Vagina (tissue), 2 donors: ENCODE measurements at regions not wholly inside any gene's neighbourhood (a gene's known extent, or its start where the extent isn't known, plus 50 kb on each side); places are given as distances from the start of the nearest gene placed in this dataset.
"Not testable (repeated sequence)": the region's sequence is repeated elsewhere in the genome, so short reads cannot be mapped to it uniquely, and the experiment has no call there.

ENCODE experiments used
- DNase-seq, 2 donors: peaks; one replicate each; pipeline ENCODE4 v3.0.0-alpha.2; 2017; ENCODE audit errors: extremely low spot score in 2 of 2
- H3K27ac ChIP-seq: fragments of 200-600 bp; sonication (generic); one replicate; pipeline ENCODE4 v1.5.1; 2019
- H3K27me3 ChIP-seq: fragments of 200-600 bp; sonication (generic); one replicate; pipeline ENCODE4 v1.5.1; 2019
- H3K36me3 ChIP-seq, 2 donors: fragments of 200-600 bp; sonication (generic); one replicate each; pipeline ENCODE4 v1.5.1; 2017 to 2019
- H3K4me1 ChIP-seq: fragments of 200-600 bp; sonication (generic); one replicate; pipeline ENCODE4 v1.5.1; 2019
- H3K4me3 ChIP-seq, 2 donors: fragments of 200-600 bp; sonication (generic); 1 replicate in 1 of 2; 2 replicates in 1 of 2; pipeline ENCODE4 v1.5.1; 2016 to 2019
- H3K9me3 ChIP-seq: fragments of 200-600 bp; sonication (generic); one replicate; pipeline ENCODE4 v1.5.1; 2019
- POLR2A ChIP-seq, 2 donors: fragments of 450-650 bp; IDR thresholded peaks; one replicate each; pipeline ENCODE4 v1.6.1; 2017; ENCODE audit warnings: antibody characterized with exemption in 2 of 2, mild to moderate bottlenecking in 2 of 2, moderate library complexity in 2 of 2
- POLR2AphosphoS5 ChIP-seq, 2 donors: sonication (generic); formaldehyde crosslinking; IDR thresholded peaks; one replicate each; pipeline ENCODE4 v1.9.0; 2017; ENCODE audit warnings: antibody characterized with exemption in 2 of 2, mild to moderate bottlenecking in 2 of 2, low read depth in 1 of 2; ENCODE audit not compliant: insufficient read depth in 1 of 2
- intact Hi-C: fragments of 100-400 bp; cut with DNase I; formaldehyde crosslinking; loops from one replicate; pipeline ENCODE4 v1.15.1; 2023
- TF ChIP-seq, protein P1 (sequence below), 3 experiments: fragments of 450-650 bp in 2 of 3; fragments of 200-600 bp in 1 of 3; sonication (generic) in 1 of 3; IDR thresholded peaks; one replicate each; pipeline ENCODE4 v1.5.1; 2017 to 2019; ENCODE audit warnings: antibody characterized with exemption in 3 of 3, mild to moderate bottlenecking in 2 of 3, moderate library complexity in 2 of 3

DNA sequence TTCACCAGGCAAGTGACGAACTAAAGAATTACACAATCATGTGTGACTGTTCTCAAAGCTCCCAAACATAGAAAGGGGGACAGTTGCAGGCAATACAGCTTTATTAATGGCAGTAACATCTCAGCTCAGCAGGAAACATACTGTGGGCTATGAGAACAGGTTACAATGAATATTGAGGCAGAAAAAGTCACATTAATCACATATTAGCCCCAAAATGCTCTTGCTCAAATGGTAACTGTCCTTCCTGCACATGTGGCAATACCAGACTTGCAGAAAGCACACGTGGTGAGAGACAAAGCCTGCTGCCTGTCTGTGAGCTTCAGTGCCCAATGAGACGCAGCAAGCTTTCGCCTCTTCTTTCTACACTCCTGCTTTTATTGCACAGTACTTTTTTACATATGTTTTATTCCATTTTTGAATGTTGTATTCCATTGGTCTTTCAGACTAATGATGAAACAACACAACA, 104.9 kb upstream of the ACBD5 start:
- no peaks in the 10 kb centered on the region for H3K27me3 ChIP-seq
- H3K36me3 ChIP-seq: no peaks in the 10 kb centered on the region
- H3K9me3 ChIP-seq: no peaks in the 10 kb centered on the region
- no peak overlapping the region for H3K4me3 ChIP-seq
- TF ChIP-seq POLR2A (IDR thresholded peaks at IDR 0.05) (no peak), POLR2AphosphoS5 (IDR thresholded peaks at IDR 0.05; ENCODE audit: insufficient read depth in 1 of 2, low read depth in 1 of 2) (no peak)
- TF ChIP-seq, protein P1, sequence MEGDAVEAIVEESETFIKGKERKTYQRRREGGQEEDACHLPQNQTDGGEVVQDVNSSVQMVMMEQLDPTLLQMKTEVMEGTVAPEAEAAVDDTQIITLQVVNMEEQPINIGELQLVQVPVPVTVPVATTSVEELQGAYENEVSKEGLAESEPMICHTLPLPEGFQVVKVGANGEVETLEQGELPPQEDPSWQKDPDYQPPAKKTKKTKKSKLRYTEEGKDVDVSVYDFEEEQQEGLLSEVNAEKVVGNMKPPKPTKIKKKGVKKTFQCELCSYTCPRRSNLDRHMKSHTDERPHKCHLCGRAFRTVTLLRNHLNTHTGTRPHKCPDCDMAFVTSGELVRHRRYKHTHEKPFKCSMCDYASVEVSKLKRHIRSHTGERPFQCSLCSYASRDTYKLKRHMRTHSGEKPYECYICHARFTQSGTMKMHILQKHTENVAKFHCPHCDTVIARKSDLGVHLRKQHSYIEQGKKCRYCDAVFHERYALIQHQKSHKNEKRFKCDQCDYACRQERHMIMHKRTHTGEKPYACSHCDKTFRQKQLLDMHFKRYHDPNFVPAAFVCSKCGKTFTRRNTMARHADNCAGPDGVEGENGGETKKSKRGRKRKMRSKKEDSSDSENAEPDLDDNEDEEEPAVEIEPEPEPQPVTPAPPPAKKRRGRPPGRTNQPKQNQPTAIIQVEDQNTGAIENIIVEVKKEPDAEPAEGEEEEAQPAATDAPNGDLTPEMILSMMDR (IDR thresholded peaks at IDR 0.05): no peak
- no peaks in the 10 kb centered on the region for H3K4me1 ChIP-seq
- H3K27ac ChIP-seq: no peak overlapping the region
- intact Hi-C loops: no loop called here
- DNase-seq: no peak

DNA sequence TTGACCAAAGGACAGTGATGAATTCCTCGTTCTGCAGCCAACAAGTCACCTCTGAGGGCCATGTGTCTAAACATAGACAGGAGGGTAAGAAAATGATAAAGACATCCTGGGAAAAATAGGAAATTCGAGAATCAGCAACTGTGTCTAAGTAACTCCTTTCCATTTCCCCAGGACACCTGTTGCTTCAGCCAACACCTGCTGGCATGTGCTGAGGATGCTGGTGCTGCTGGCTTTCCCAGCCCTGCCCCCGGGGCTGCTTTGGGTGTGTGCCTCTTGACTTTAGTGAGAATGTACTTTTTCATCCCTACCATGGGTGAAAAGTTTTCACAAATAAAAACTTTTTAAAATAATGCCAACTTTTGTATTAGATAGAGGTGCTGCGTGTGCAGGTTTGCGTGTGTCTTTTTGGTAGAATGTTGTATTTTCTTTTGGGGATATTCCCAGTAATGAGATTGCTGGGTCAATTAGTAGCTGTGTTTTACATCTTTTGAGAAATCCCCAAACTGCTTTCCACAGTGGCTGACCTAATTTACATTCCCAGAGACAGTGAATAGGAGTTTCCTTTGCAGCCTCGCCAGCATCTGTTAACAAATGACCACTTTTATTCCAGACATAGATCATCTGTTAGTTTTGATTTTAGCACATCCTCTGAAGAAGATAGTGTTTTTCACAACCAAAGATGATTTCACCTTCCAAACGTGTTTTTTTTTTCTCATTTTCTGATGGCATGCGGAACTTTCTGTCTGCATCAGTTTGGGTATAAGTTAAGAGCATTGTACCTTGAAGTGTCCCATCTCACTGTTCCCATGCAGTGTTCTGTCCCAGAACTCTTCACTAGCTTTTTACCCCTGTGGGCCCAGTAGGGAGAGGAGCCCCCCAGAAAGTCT, 104.2 kb upstream of the ACBD5 start:
- no peaks in the 10 kb centered on the region for H3K27me3 ChIP-seq
- H3K36me3 ChIP-seq: no peaks in the 10 kb centered on the region
- H3K4me3 ChIP-seq: no peak overlapping the region
- H3K27ac ChIP-seq: no peak overlapping the region
- DNase-seq: no peak
- H3K4me1 ChIP-seq: no peaks in the 10 kb centered on the region
- no peaks in the 10 kb centered on the region for H3K9me3 ChIP-seq
- intact Hi-C loops: no loop called here
- TF ChIP-seq POLR2AphosphoS5 (IDR thresholded peaks at IDR 0.05; ENCODE audit: insufficient read depth in 1 of 2, low read depth in 1 of 2): no peak
- TF ChIP-seq, protein P1 (IDR thresholded peaks at IDR 0.05): no peak

DNA sequence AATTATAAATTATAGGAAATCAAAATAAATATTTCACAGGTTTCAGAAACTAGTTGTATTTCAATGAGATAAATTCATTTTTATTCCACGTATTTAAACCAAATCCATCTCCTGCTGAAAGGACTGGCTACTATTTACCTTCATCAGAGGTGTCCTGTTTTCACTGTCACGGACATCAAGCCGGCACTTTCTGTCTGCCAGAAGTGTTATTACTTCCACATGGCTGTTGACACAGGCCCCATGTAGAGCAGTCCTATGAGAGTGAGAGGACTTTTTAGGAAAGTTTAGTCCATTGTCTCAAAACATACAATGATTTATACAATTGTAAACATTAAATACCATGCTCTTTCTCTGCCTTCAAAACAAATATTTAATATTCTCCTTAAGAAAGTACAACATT, 100.4 kb upstream of the ACBD5 start:
- intact Hi-C loops: no loop called here
- no peak for DNase-seq

DNA sequence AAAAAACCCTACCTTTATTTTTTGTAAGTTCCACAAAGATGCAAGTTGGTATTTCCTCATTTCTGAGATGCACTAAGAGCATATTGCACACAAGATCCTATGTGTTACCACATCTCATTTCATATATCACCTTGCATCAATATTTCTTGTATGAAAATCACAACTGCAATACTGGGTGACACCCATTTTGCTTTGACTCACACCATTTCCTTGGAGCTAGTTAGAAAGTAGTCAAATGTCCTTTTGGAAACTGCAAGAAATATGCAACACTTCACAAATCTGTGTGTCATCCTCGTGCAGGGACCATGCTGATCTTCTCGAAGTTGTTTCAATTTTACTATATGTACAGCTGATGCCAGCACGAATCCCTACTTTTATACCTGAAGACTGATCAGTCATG, 94.6 kb upstream of the ACBD5 start:
- H3K27me3 ChIP-seq, H3K27ac ChIP-seq, DNase-seq, intact Hi-C loops, H3K4me3 ChIP-seq, H3K36me3 ChIP-seq, H3K9me3 ChIP-seq, H3K4me1 ChIP-seq: not testable (repeated sequence)

More for the DNA sequence above, 100.4 kb upstream of the ACBD5 start:
- H3K27me3 ChIP-seq: no peaks in the 10 kb centered on the region
- H3K4me1 ChIP-seq: no peaks in the 10 kb centered on the region
- TF ChIP-seq POLR2AphosphoS5 (IDR thresholded peaks at IDR 0.05; ENCODE audit: insufficient read depth in 1 of 2, low read depth in 1 of 2) (no peak), POLR2A (IDR thresholded peaks at IDR 0.05) (no peak)
- TF ChIP-seq, protein P1 (IDR thresholded peaks at IDR 0.05): no peak
- no peak overlapping the region for H3K27ac ChIP-seq
- no peaks in the 10 kb centered on the region for H3K36me3 ChIP-seq
- no peak overlapping the region for H3K4me3 ChIP-seq
- no peaks in the 10 kb centered on the region for H3K9me3 ChIP-seq

DNA sequence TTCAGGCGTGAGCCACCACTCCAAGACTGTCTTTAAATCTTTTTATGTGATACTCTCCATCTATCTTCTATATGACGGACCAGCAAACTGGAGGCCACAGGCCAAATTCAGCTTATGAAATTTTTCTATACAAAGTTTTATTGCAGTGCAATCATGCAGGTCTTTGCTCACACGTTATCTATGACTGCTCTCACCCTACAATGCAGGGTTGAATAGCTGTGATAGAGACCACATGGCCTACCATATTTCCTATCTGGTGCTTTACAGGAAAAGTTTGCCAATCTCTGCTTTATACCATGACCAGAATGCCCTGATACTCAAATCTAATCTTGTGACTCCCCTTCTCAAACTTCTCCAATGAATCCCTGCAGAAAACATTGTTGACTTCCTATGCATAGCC, 89.5 kb upstream of the ACBD5 start:
- intact Hi-C loops: no loop called here
- no peaks in the 10 kb centered on the region for H3K27me3 ChIP-seq
- DNase-seq: no peak
- no peak for TF ChIP-seq POLR2AphosphoS5 (IDR thresholded peaks at IDR 0.05; ENCODE audit: insufficient read depth in 1 of 2, low read depth in 1 of 2)
- TF ChIP-seq, protein P1 (IDR thresholded peaks at IDR 0.05): no peak
- TF ChIP-seq POLR2A (IDR thresholded peaks at IDR 0.05): no peak
- no peaks in the 10 kb centered on the region for H3K9me3 ChIP-seq
- no peaks in the 10 kb centered on the region for H3K4me1 ChIP-seq
- no peaks in the 10 kb centered on the region for H3K36me3 ChIP-seq
- H3K4me3 ChIP-seq: no peak overlapping the region
- no peak overlapping the region for H3K27ac ChIP-seq
